Endothelial cell (in vitro differentiated cells): ENCODE measurements at regions not wholly inside any gene's neighbourhood (a gene's known extent, or its start where the extent isn't known, plus 50 kb on each side); places are given as distances from the start of the nearest gene placed in this dataset.

ENCODE experiments used
- DNase-seq: peaks from one replicate; pipeline ENCODE4 v3.0.0; 2021; ENCODE audit warnings: low spot score
- H3K27ac Mint-ChIP-seq: one replicate; pipeline ENCODE4 v1.8.0; 2021; ENCODE audit warnings: mixed read lengths, inconsistent platforms; ENCODE audit not compliant: unreplicated experiment
- H3K27me3 Mint-ChIP-seq: one replicate; pipeline ENCODE4 v1.8.0; 2021; ENCODE audit warnings: mild to moderate bottlenecking, moderate library complexity, mixed read lengths, inconsistent platforms; ENCODE audit not compliant: unreplicated experiment
- H3K36me3 Mint-ChIP-seq: one replicate; pipeline ENCODE4 v1.8.0; 2021; ENCODE audit warnings: mild to moderate bottlenecking, low read depth, mixed read lengths, inconsistent platforms; ENCODE audit not compliant: unreplicated experiment
- H3K4me1 Mint-ChIP-seq: one replicate; pipeline ENCODE4 v1.8.0; 2021; ENCODE audit warnings: mild to moderate bottlenecking, mixed read lengths, inconsistent platforms; ENCODE audit not compliant: unreplicated experiment
- H3K4me3 Mint-ChIP-seq: one replicate; pipeline ENCODE4 v1.8.0; 2021; ENCODE audit warnings: mild to moderate bottlenecking, mixed read lengths, inconsistent platforms; ENCODE audit not compliant: unreplicated experiment
- H3K9me3 Mint-ChIP-seq: one replicate; pipeline ENCODE4 v1.8.0; 2021; ENCODE audit warnings: mixed read lengths, inconsistent platforms; ENCODE audit not compliant: unreplicated experiment
- CTCF ChIP-seq: fragments of 200-600 bp; sonication (generic); IDR thresholded peaks from one replicate; pipeline ENCODE4 v1.5.0; 2021; ENCODE audit warnings: antibody characterized with exemption; ENCODE audit not compliant: unreplicated experiment

- Mint-ChIP-seq H3K4me1 (no peaks in the 10 kb centered on the region), H3K36me3 (no peaks in the 10 kb centered on the region), H3K27ac (no peak overlapping the region), H3K27me3 (no peaks in the 10 kb centered on the region), H3K9me3 (no peaks in the 10 kb centered on the region), H3K4me3 (no peak overlapping the region)
- no peak for DNase-seq
- TF ChIP-seq CTCF, result no peak
These were observed 64.0 kb upstream of the PLXNA2 start for GRCh38 chr1:208308221-208308620.

GRCh38 chr1:208309771-208310170, 65.6 kb upstream of the PLXNA2 start:
- Mint-ChIP-seq H3K27ac (no peak overlapping the region), H3K4me3 (no peak overlapping the region), H3K9me3 (no peaks in the 10 kb centered on the region), H3K36me3 (no peaks in the 10 kb centered on the region), H3K27me3 (no peaks in the 10 kb centered on the region), H3K4me1 (no peaks in the 10 kb centered on the region)
- no peak for TF ChIP-seq CTCF
- DNase-seq, result no peak

- H3K36me3 Mint-ChIP-seq, result no peaks in the 10 kb centered on the region
- H3K4me1 Mint-ChIP-seq, result no peaks in the 10 kb centered on the region
- no peaks in the 10 kb centered on the region for H3K9me3 Mint-ChIP-seq
- TF ChIP-seq CTCF, result no peak
- no peak overlapping the region for H3K4me3 Mint-ChIP-seq
- DNase-seq, result no peak
- no peak overlapping the region for H3K27ac Mint-ChIP-seq
- H3K27me3 Mint-ChIP-seq, result no peaks in the 10 kb centered on the region
These were observed 68.5 kb upstream of the PLXNA2 start for GRCh38 chr1:208312706-208313105.

GRCh38 chr1:208314431-208314830, 70.2 kb upstream of the PLXNA2 start:
- no peaks in the 10 kb centered on the region for H3K9me3 Mint-ChIP-seq
- DNase-seq, result no peak
- H3K27ac Mint-ChIP-seq, result no peak overlapping the region
- no peaks in the 10 kb centered on the region for H3K36me3 Mint-ChIP-seq
- TF ChIP-seq CTCF, result no peak
- no peaks in the 10 kb centered on the region for H3K4me1 Mint-ChIP-seq
- no peak overlapping the region for H3K4me3 Mint-ChIP-seq
- H3K27me3 Mint-ChIP-seq, result no peaks in the 10 kb centered on the region

- Mint-ChIP-seq H3K4me1 (peaks cover 9% of the 10 kb centered on the region), H3K9me3 (no peaks in the 10 kb centered on the region), H3K4me3 (no peak overlapping the region), H3K27ac (no peak overlapping the region), H3K27me3 (no peaks in the 10 kb centered on the region), H3K36me3 (no peaks in the 10 kb centered on the region)
- DNase-seq, result no peak
- TF ChIP-seq CTCF, result no peak
These were observed 74.1 kb upstream of the PLXNA2 start for GRCh38 chr1:208318150-208318734.
